ENCODE measurements at regions not wholly inside any gene's neighbourhood (a gene's known extent, or its start where the extent isn't known, plus 50 kb on each side); places are given as distances from the start of the nearest gene placed in this dataset.

- in situ Hi-C loops (cut with HindIII; ENCODE audit: low pct_unique_long_range_greater_than_20kb, low sequenced_read_pairs) = no loop called here
- DNase-seq (ENCODE audit: low read depth, low spot score) = no peak
Measured at GRCh38 chr6:95286874-95287273, 290.5 kb upstream of the MANEA start.

GRCh38 chr6:95288251-95288650 lies 289.1 kb upstream of the MANEA start:
- no peak for DNase-seq (ENCODE audit: low read depth, low spot score)
- in situ Hi-C loops (cut with HindIII; ENCODE audit: low pct_unique_long_range_greater_than_20kb, low sequenced_read_pairs) = no loop called here

- in situ Hi-C loops (cut with HindIII; ENCODE audit: low pct_unique_long_range_greater_than_20kb, low sequenced_read_pairs) = no loop called here
- DNase-seq (ENCODE audit: low read depth, low spot score) = no peak
Measured at GRCh38 chr6:95292011-95292410, 285.3 kb upstream of the MANEA start.

- no peak for DNase-seq (ENCODE audit: low read depth, low spot score)
- in situ Hi-C loops (cut with HindIII; ENCODE audit: low pct_unique_long_range_greater_than_20kb, low sequenced_read_pairs) = no loop called here
Measured at GRCh38 chr6:95293257-95293656, 284.1 kb upstream of the MANEA start.

- in situ Hi-C loops (cut with HindIII; ENCODE audit: low pct_unique_long_range_greater_than_20kb, low sequenced_read_pairs) = no loop called here
- DNase-seq (ENCODE audit: low read depth, low spot score) = no peak
Measured at GRCh38 chr6:95294043-95294442, 283.3 kb upstream of the MANEA start.

GRCh38 chr6:95309545-95309944 lies 267.8 kb upstream of the MANEA start:
- no peak for DNase-seq (ENCODE audit: low read depth, low spot score)
- in situ Hi-C loops (cut with HindIII; ENCODE audit: low pct_unique_long_range_greater_than_20kb, low sequenced_read_pairs) = no loop called here

GRCh38 chr6:95318137-95318536 lies 259.2 kb upstream of the MANEA start:
- DNase-seq (ENCODE audit: low read depth, low spot score) = no peak
- in situ Hi-C loops (cut with HindIII; ENCODE audit: low pct_unique_long_range_greater_than_20kb, low sequenced_read_pairs) = no loop called here

GRCh38 chr6:95321126-95321525 lies 256.2 kb upstream of the MANEA start:
- no peak for DNase-seq (ENCODE audit: low read depth, low spot score)
- in situ Hi-C loops (cut with HindIII; ENCODE audit: low pct_unique_long_range_greater_than_20kb, low sequenced_read_pairs) = no loop called here

GRCh38 chr6:95325916-95326315 lies 251.4 kb upstream of the MANEA start:
- no peak for DNase-seq (ENCODE audit: low read depth, low spot score)
- in situ Hi-C loops (cut with HindIII; ENCODE audit: low pct_unique_long_range_greater_than_20kb, low sequenced_read_pairs) = no loop called here

- no peak for DNase-seq (ENCODE audit: low read depth, low spot score)
- in situ Hi-C loops (cut with HindIII; ENCODE audit: low pct_unique_long_range_greater_than_20kb, low sequenced_read_pairs) = no loop called here
Measured at GRCh38 chr6:95328231-95328630, 249.1 kb upstream of the MANEA start.

GRCh38 chr6:95352064-95352795 lies 225.1 kb upstream of the MANEA start:
- in situ Hi-C loops (cut with HindIII; ENCODE audit: low pct_unique_long_range_greater_than_20kb, low sequenced_read_pairs) = no loop called here
- peak; percentile 3 for DNase-seq (ENCODE audit: low read depth, low spot score)

GRCh38 chr6:95354551-95354950 lies 222.8 kb upstream of the MANEA start:
- in situ Hi-C loops (cut with HindIII; ENCODE audit: low pct_unique_long_range_greater_than_20kb, low sequenced_read_pairs) = no loop called here

GRCh38 chr6:95357380-95358020 lies 219.8 kb upstream of the MANEA start:
- no peak for DNase-seq (ENCODE audit: low read depth, low spot score)
- in situ Hi-C loops (cut with HindIII; ENCODE audit: low pct_unique_long_range_greater_than_20kb, low sequenced_read_pairs) = no loop called here

More at GRCh38 chr6:95354551-95354950, 222.8 kb upstream of the MANEA start:
- DNase-seq (ENCODE audit: low read depth, low spot score) = no peak

GRCh38 chr6:95364016-95364604 lies 213.2 kb upstream of the MANEA start:
- DNase-seq (ENCODE audit: low read depth, low spot score) = peak; percentile 58
- in situ Hi-C loops (cut with HindIII; ENCODE audit: low pct_unique_long_range_greater_than_20kb, low sequenced_read_pairs) = no loop called here

- in situ Hi-C loops (cut with HindIII; ENCODE audit: low pct_unique_long_range_greater_than_20kb, low sequenced_read_pairs) = no loop called here
- DNase-seq (ENCODE audit: low read depth, low spot score) = no peak
Measured at GRCh38 chr6:95365454-95365853, 211.9 kb upstream of the MANEA start.

- DNase-seq (ENCODE audit: low read depth, low spot score) = no peak
- in situ Hi-C loops (cut with HindIII; ENCODE audit: low pct_unique_long_range_greater_than_20kb, low sequenced_read_pairs) = no loop called here
Measured at GRCh38 chr6:95366414-95366813, 210.9 kb upstream of the MANEA start.

- in situ Hi-C loops (cut with HindIII; ENCODE audit: low pct_unique_long_range_greater_than_20kb, low sequenced_read_pairs) = no loop called here
- no peak for DNase-seq (ENCODE audit: low read depth, low spot score)
Measured at GRCh38 chr6:95383878-95384277, 193.5 kb upstream of the MANEA start.

GRCh38 chr6:95384988-95385387 lies 192.3 kb upstream of the MANEA start:
- DNase-seq (ENCODE audit: low read depth, low spot score) = no peak

GRCh38 chr6:95387845-95388244 lies 189.5 kb upstream of the MANEA start:
- no peak for DNase-seq (ENCODE audit: low read depth, low spot score)
- in situ Hi-C loops (cut with HindIII; ENCODE audit: low pct_unique_long_range_greater_than_20kb, low sequenced_read_pairs) = no loop called here

More at GRCh38 chr6:95384988-95385387, 192.3 kb upstream of the MANEA start:
- in situ Hi-C loops (cut with HindIII; ENCODE audit: low pct_unique_long_range_greater_than_20kb, low sequenced_read_pairs) = no loop called here

Measured in SK-MEL-5 (cell line).